ENCODE measurements at regions not wholly inside any gene's neighbourhood (a gene's known extent, or its start where the extent isn't known, plus 50 kb on each side); places are given as distances from the start of the nearest gene placed in this dataset.

DNA sequence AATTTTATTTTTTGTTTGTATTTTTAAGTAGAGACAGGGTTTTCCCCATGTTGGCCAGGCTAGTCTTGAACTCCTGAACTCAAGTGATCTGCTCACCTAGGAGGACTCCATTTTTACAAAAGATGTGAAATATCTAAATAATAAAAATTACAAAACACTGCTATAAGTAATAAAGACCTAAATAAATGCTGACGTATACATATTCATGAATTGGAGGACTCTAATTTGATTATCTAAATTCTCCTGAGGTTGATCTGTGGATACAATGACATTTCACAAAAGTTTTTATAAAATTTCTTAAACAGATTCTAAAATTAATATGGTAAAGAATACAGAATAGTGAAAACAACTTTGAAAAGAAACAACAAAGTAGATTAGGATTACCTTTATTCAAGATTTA is 1224.0 kb downstream of the SLC16A7 start:
- Histone ChIP-seq H3K4ac (ENCODE audit: low read depth, low read length) (no peak overlapping the region), H3K79me2 (ENCODE audit: control insufficient read depth, insufficient read depth, low read length) (no peaks in the 10 kb centered on the region), H3K9ac (ENCODE audit: low read length) (no peak overlapping the region), H3K56ac (ENCODE audit: low read length) (no peak overlapping the region), H3K27me3 (ENCODE audit: insufficient read depth, low read length, poor library complexity) (no peaks in the 10 kb centered on the region), H3K36me3 (ENCODE audit: control insufficient read depth, insufficient read depth, low read length) (no peaks in the 10 kb centered on the region), H3K27ac (ENCODE audit: low read depth, low read length) (no peak overlapping the region), H3K4me2 (ENCODE audit: low read length) (no peak overlapping the region), H2BK15ac (replicated peaks; ENCODE audit: low read depth) (no peak overlapping the region), H2BK5ac (ENCODE audit: low read length) (no peak overlapping the region), H4K8ac (ENCODE audit: low read depth, low read length) (no peak overlapping the region), H3K79me1 (ENCODE audit: low read length) (no peaks in the 10 kb centered on the region), H2BK120ac (ENCODE audit: low read depth, low read length) (no peak overlapping the region), H3K23ac (ENCODE audit: low read length) (no peak overlapping the region), H3K18ac (ENCODE audit: low read length) (no peak overlapping the region), H3K4me1 (ENCODE audit: control insufficient read depth, low read depth, low read length) (no peaks in the 10 kb centered on the region), H2AK5ac (ENCODE audit: low read length) (no peak overlapping the region), H3K4me3 (ENCODE audit: low read length) (no peak overlapping the region), H4K5ac (ENCODE audit: low read length) (no peak overlapping the region)
- no peak for DNase-seq
- WGBS (ENCODE audit: extremely low coverage, insufficient coverage, low lambda C conversion rate): no CpG with 5 or more reads among the region's 1 CpG

DNA sequence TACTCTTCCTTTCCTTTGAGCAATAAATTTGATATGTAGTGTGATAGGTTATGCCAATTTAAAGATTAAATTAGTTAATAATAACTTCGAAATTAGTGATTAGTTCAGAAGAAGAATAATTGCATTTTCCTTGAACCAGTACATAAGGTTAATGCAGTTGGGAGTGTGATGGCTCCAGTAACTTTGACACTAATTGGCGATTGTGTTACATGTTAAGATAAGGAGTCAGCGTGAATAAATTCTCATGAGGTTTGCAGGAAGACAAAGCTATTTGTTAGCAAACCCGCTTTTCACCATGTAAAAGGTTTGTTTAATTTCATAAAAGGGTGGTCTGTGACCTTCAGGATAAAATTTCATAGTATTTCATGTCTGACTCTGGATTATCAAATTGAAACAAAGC is 1226.8 kb downstream of the SLC16A7 start:
- H3K4ac ChIP-seq (ENCODE audit: low read depth, low read length): no peak overlapping the region
- no peak overlapping the region for H3K4me2 ChIP-seq (ENCODE audit: low read length)
- H3K56ac ChIP-seq (ENCODE audit: low read length): no peak overlapping the region
- no peak overlapping the region for H2AK5ac ChIP-seq (ENCODE audit: low read length)
- H2BK120ac ChIP-seq (ENCODE audit: low read depth, low read length): no peak overlapping the region
- no peak overlapping the region for H4K5ac ChIP-seq (ENCODE audit: low read length)
- H3K27me3 ChIP-seq (ENCODE audit: insufficient read depth, low read length, poor library complexity): no peaks in the 10 kb centered on the region
- H3K23ac ChIP-seq (ENCODE audit: low read length): no peak overlapping the region
- H3K36me3 ChIP-seq (ENCODE audit: control insufficient read depth, insufficient read depth, low read length): no peaks in the 10 kb centered on the region
- WGBS (ENCODE audit: extremely low coverage, insufficient coverage, low lambda C conversion rate): 100% methylated on average over 1 of the region's 4 CpGs
- H3K27ac ChIP-seq (ENCODE audit: low read depth, low read length): no peak overlapping the region
- no peak overlapping the region for H3K4me3 ChIP-seq (ENCODE audit: low read length)
- peak; percentile 2 for DNase-seq
- H2BK5ac ChIP-seq (ENCODE audit: low read length): no peak overlapping the region
- no peaks in the 10 kb centered on the region for H3K79me1 ChIP-seq (ENCODE audit: low read length)
- H2BK15ac ChIP-seq (replicated peaks; ENCODE audit: low read depth): no peak overlapping the region
- no peak overlapping the region for H4K8ac ChIP-seq (ENCODE audit: low read depth, low read length)
- no peak overlapping the region for H3K18ac ChIP-seq (ENCODE audit: low read length)
- H3K79me2 ChIP-seq (ENCODE audit: control insufficient read depth, insufficient read depth, low read length): no peaks in the 10 kb centered on the region
- no peaks in the 10 kb centered on the region for H3K4me1 ChIP-seq (ENCODE audit: control insufficient read depth, low read depth, low read length)
- H3K9ac ChIP-seq (ENCODE audit: low read length): no peak overlapping the region

DNA sequence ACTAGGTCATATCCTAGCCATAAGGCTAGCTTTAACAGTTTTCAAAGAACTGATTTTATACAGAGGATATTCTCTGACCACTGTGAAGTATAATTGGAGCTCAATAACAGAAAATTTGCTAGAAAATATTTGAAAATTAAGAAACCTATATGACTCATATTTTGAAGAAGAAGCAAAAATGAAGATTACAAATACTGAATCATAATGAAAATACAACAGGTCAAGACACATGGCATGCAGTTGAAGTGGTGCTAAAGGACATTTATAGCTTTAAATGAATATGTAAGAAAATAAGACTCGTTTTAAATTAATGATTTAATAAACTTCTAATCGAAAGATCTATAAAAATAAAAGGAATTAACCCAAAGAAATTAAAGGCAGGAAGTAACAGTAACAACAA is 1234.6 kb downstream of the SLC16A7 start:
- Histone ChIP-seq H2AK5ac (ENCODE audit: low read length) (no peak overlapping the region), H3K4me3 (ENCODE audit: low read length) (no peak overlapping the region), H3K27me3 (ENCODE audit: insufficient read depth, low read length, poor library complexity) (no peaks in the 10 kb centered on the region), H4K5ac (ENCODE audit: low read length) (no peak overlapping the region), H2BK5ac (ENCODE audit: low read length) (no peak overlapping the region), H3K36me3 (ENCODE audit: control insufficient read depth, insufficient read depth, low read length) (no peaks in the 10 kb centered on the region), H3K27ac (ENCODE audit: low read depth, low read length) (no peak overlapping the region), H2BK15ac (replicated peaks; ENCODE audit: low read depth) (no peak overlapping the region), H3K79me2 (ENCODE audit: control insufficient read depth, insufficient read depth, low read length) (no peaks in the 10 kb centered on the region), H3K79me1 (ENCODE audit: low read length) (no peaks in the 10 kb centered on the region), H3K23ac (ENCODE audit: low read length) (no peak overlapping the region), H4K8ac (ENCODE audit: low read depth, low read length) (no peak overlapping the region), H3K18ac (ENCODE audit: low read length) (no peak overlapping the region), H2BK120ac (ENCODE audit: low read depth, low read length) (no peak overlapping the region), H3K56ac (ENCODE audit: low read length) (no peak overlapping the region), H3K4ac (ENCODE audit: low read depth, low read length) (no peak overlapping the region), H3K4me1 (ENCODE audit: control insufficient read depth, low read depth, low read length) (no peaks in the 10 kb centered on the region), H3K4me2 (ENCODE audit: low read length) (no peak overlapping the region), H3K9ac (ENCODE audit: low read length) (no peak overlapping the region)
- no CpG with 5 or more reads among the region's 2 CpGs for WGBS (ENCODE audit: extremely low coverage, insufficient coverage, low lambda C conversion rate)
- DNase-seq: no peak

DNA sequence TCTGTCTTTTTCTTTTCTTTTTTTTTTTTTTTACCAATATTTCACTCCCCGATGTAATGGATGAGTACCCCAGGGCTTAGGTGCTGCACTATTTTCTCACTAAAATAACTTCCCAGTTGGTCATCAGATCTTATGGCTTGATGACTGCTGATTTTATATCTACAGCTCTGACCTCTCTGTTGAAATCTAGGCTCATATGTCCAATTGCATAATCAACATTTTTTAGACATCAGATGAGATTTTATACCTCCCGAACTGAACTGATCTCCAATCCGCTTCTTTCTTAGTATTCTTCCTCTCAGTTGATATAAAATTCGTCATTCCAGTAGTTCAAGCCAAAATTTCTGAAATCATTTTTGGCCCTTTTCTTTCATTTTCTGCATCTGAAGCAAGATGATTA is 1236.5 kb downstream of the SLC16A7 start:
- H3K27me3 ChIP-seq (ENCODE audit: insufficient read depth, low read length, poor library complexity): no peaks in the 10 kb centered on the region
- H3K4me3 ChIP-seq (ENCODE audit: low read length): no peak overlapping the region
- no peak overlapping the region for H3K9ac ChIP-seq (ENCODE audit: low read length)
- no peak overlapping the region for H3K4ac ChIP-seq (ENCODE audit: low read depth, low read length)
- no peak overlapping the region for H3K4me2 ChIP-seq (ENCODE audit: low read length)
- H4K5ac ChIP-seq (ENCODE audit: low read length): no peak overlapping the region
- no peak overlapping the region for H2BK5ac ChIP-seq (ENCODE audit: low read length)
- H3K27ac ChIP-seq (ENCODE audit: low read depth, low read length): no peak overlapping the region
- H3K4me1 ChIP-seq (ENCODE audit: control insufficient read depth, low read depth, low read length): no peaks in the 10 kb centered on the region
- no CpG with 5 or more reads among the region's 4 CpGs for WGBS (ENCODE audit: extremely low coverage, insufficient coverage, low lambda C conversion rate)
- H3K79me1 ChIP-seq (ENCODE audit: low read length): no peaks in the 10 kb centered on the region
- H3K36me3 ChIP-seq (ENCODE audit: control insufficient read depth, insufficient read depth, low read length): no peaks in the 10 kb centered on the region
- H3K18ac ChIP-seq (ENCODE audit: low read length): no peak overlapping the region
- no peak overlapping the region for H2AK5ac ChIP-seq (ENCODE audit: low read length)
- H3K56ac ChIP-seq (ENCODE audit: low read length): no peak overlapping the region
- no peak overlapping the region for H2BK120ac ChIP-seq (ENCODE audit: low read depth, low read length)
- H4K8ac ChIP-seq (ENCODE audit: low read depth, low read length): no peak overlapping the region
- no peak overlapping the region for H2BK15ac ChIP-seq (replicated peaks; ENCODE audit: low read depth)
- no peak overlapping the region for H3K23ac ChIP-seq (ENCODE audit: low read length)
- DNase-seq: no peak
- no peaks in the 10 kb centered on the region for H3K79me2 ChIP-seq (ENCODE audit: control insufficient read depth, insufficient read depth, low read length)

DNA sequence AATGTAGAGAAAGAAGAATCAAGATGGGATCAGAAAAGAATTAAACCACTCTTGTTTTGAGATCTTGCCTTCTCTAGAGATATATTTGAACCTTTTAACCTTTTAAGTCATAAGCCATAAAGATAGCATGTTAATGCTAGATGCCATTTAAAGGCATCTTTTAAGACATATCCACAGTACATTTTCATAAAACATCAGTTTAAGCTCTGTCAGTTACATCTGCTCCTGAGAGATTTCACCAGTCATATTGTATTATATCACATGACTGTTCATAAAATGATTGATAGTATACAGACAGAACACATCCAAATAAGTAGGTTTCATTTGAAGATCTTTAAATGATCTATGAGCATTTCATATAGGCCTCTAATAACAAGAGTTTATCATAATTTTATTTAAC is 1238.5 kb downstream of the SLC16A7 start:
- no peak overlapping the region for H2BK15ac ChIP-seq (replicated peaks; ENCODE audit: low read depth)
- no peak overlapping the region for H3K9ac ChIP-seq (ENCODE audit: low read length)
- no peak overlapping the region for H2BK120ac ChIP-seq (ENCODE audit: low read depth, low read length)
- H3K56ac ChIP-seq (ENCODE audit: low read length): no peak overlapping the region
- no peaks in the 10 kb centered on the region for H3K79me2 ChIP-seq (ENCODE audit: control insufficient read depth, insufficient read depth, low read length)
- no peaks in the 10 kb centered on the region for H3K4me1 ChIP-seq (ENCODE audit: control insufficient read depth, low read depth, low read length)
- no peak overlapping the region for H3K27ac ChIP-seq (ENCODE audit: low read depth, low read length)
- H3K4ac ChIP-seq (ENCODE audit: low read depth, low read length): no peak overlapping the region
- H3K36me3 ChIP-seq (ENCODE audit: control insufficient read depth, insufficient read depth, low read length): no peaks in the 10 kb centered on the region
- H3K79me1 ChIP-seq (ENCODE audit: low read length): no peaks in the 10 kb centered on the region
- no peak overlapping the region for H3K4me3 ChIP-seq (ENCODE audit: low read length)
- no peak overlapping the region for H3K23ac ChIP-seq (ENCODE audit: low read length)
- no peak overlapping the region for H3K4me2 ChIP-seq (ENCODE audit: low read length)
- H4K8ac ChIP-seq (ENCODE audit: low read depth, low read length): no peak overlapping the region
- no peak overlapping the region for H3K18ac ChIP-seq (ENCODE audit: low read length)
- H3K27me3 ChIP-seq (ENCODE audit: insufficient read depth, low read length, poor library complexity): no peaks in the 10 kb centered on the region
- no peak overlapping the region for H4K5ac ChIP-seq (ENCODE audit: low read length)
- H2AK5ac ChIP-seq (ENCODE audit: low read length): no peak overlapping the region
- no peak overlapping the region for H2BK5ac ChIP-seq (ENCODE audit: low read length)
- DNase-seq: no peak

DNA sequence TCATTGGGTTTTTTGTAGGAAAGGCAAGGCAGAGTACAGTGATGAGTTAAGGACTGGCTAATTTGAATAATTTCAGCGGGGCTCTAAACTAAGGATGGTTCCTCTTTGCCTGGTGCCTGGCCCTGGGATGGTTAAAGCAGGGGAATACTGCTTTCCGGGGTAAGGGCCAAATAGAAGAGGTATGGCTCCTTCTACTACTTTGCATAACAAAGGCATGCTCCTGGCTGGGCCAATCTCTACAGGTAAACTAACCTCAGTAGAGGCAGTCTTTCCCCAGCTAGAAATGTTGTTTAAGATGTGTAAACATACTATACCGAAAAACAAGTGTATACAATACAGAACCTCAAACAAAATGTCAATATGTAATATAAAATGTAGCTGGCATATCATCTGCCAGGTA is 1239.0 kb downstream of the SLC16A7 start:
- Histone ChIP-seq H2AK5ac (ENCODE audit: low read length) (no peak overlapping the region), H3K4me3 (ENCODE audit: low read length) (no peak overlapping the region), H3K9ac (ENCODE audit: low read length) (no peak overlapping the region), H4K8ac (ENCODE audit: low read depth, low read length) (no peak overlapping the region), H4K5ac (ENCODE audit: low read length) (no peak overlapping the region), H3K4me1 (ENCODE audit: control insufficient read depth, low read depth, low read length) (no peaks in the 10 kb centered on the region), H2BK15ac (replicated peaks; ENCODE audit: low read depth) (no peak overlapping the region), H3K56ac (ENCODE audit: low read length) (no peak overlapping the region), H3K18ac (ENCODE audit: low read length) (no peak overlapping the region), H3K4ac (ENCODE audit: low read depth, low read length) (no peak overlapping the region), H3K23ac (ENCODE audit: low read length) (no peak overlapping the region), H3K27ac (ENCODE audit: low read depth, low read length) (no peak overlapping the region), H3K79me2 (ENCODE audit: control insufficient read depth, insufficient read depth, low read length) (no peaks in the 10 kb centered on the region), H3K36me3 (ENCODE audit: control insufficient read depth, insufficient read depth, low read length) (no peaks in the 10 kb centered on the region), H2BK5ac (ENCODE audit: low read length) (no peak overlapping the region), H2BK120ac (ENCODE audit: low read depth, low read length) (no peak overlapping the region), H3K27me3 (ENCODE audit: insufficient read depth, low read length, poor library complexity) (no peaks in the 10 kb centered on the region), H3K4me2 (ENCODE audit: low read length) (no peak overlapping the region), H3K79me1 (ENCODE audit: low read length) (no peaks in the 10 kb centered on the region)
- WGBS (ENCODE audit: extremely low coverage, insufficient coverage, low lambda C conversion rate): no CpG with 5 or more reads among the region's 3 CpGs
- no peak for DNase-seq
